ENCODE measurements at regions not wholly inside any gene's neighbourhood (a gene's known extent, or its start where the extent isn't known, plus 50 kb on each side); places are given as distances from the start of the nearest gene placed in this dataset.

- no peak for DNase-seq (ENCODE audit: low read depth)
- no peak for TF ChIP-seq CTCF (IDR thresholded peaks at IDR 0.05; ENCODE audit: insufficient read depth, low read length)
These were observed 663.3 kb upstream of the HS6ST1 start for GRCh38 chr2:128982001-128982400.

GRCh38 chr2:128982670-128983069 is 664.0 kb upstream of the HS6ST1 start:
- no peak for DNase-seq (ENCODE audit: low read depth)
- H3K4me3 ChIP-seq (ENCODE audit: low read depth, low read length): no peak overlapping the region
- TF ChIP-seq CTCF (IDR thresholded peaks at IDR 0.05; ENCODE audit: insufficient read depth, low read length): no peak

More at GRCh38 chr2:128982001-128982400, 663.3 kb upstream of the HS6ST1 start:
- no peak overlapping the region for H3K4me3 ChIP-seq (ENCODE audit: low read depth, low read length)

- DNase-seq (ENCODE audit: low read depth): no peak
- no peak for TF ChIP-seq CTCF (IDR thresholded peaks at IDR 0.05; ENCODE audit: insufficient read depth, low read length)
- no peak overlapping the region for H3K4me3 ChIP-seq (ENCODE audit: low read depth, low read length)
These were observed 664.4 kb upstream of the HS6ST1 start for GRCh38 chr2:128983094-128983493.

GRCh38 chr2:128984081-128984480 is 665.4 kb upstream of the HS6ST1 start:
- DNase-seq (ENCODE audit: low read depth): no peak
- no peak for TF ChIP-seq CTCF (IDR thresholded peaks at IDR 0.05; ENCODE audit: insufficient read depth, low read length)
- H3K4me3 ChIP-seq (ENCODE audit: low read depth, low read length): no peak overlapping the region

GRCh38 chr2:128984855-128985254 is 666.2 kb upstream of the HS6ST1 start:
- H3K4me3 ChIP-seq (ENCODE audit: low read depth, low read length): no peak overlapping the region
- no peak for DNase-seq (ENCODE audit: low read depth)
- no peak for TF ChIP-seq CTCF (IDR thresholded peaks at IDR 0.05; ENCODE audit: insufficient read depth, low read length)

- TF ChIP-seq CTCF (IDR thresholded peaks at IDR 0.05; ENCODE audit: insufficient read depth, low read length): no peak
- no peak overlapping the region for H3K4me3 ChIP-seq (ENCODE audit: low read depth, low read length)
- no peak for DNase-seq (ENCODE audit: low read depth)
These were observed 667.5 kb upstream of the HS6ST1 start for GRCh38 chr2:128986026-128986715.

GRCh38 chr2:128986867-128987268 is 668.2 kb upstream of the HS6ST1 start:
- no peak for TF ChIP-seq CTCF (IDR thresholded peaks at IDR 0.05; ENCODE audit: insufficient read depth, low read length)
- no peak for DNase-seq (ENCODE audit: low read depth)
- no peak overlapping the region for H3K4me3 ChIP-seq (ENCODE audit: low read depth, low read length)

Data from fibroblast of the aortic adventitia (primary cell).